ENCODE measurements at regions not wholly inside any gene's neighbourhood (a gene's known extent, or its start where the extent isn't known, plus 50 kb on each side); places are given as distances from the start of the nearest gene placed in this dataset.

GRCh38 chr11:129248618-129249017 is 56.5 kb upstream of the ARHGAP32 start:
- TF ChIP-seq, protein P1, sequence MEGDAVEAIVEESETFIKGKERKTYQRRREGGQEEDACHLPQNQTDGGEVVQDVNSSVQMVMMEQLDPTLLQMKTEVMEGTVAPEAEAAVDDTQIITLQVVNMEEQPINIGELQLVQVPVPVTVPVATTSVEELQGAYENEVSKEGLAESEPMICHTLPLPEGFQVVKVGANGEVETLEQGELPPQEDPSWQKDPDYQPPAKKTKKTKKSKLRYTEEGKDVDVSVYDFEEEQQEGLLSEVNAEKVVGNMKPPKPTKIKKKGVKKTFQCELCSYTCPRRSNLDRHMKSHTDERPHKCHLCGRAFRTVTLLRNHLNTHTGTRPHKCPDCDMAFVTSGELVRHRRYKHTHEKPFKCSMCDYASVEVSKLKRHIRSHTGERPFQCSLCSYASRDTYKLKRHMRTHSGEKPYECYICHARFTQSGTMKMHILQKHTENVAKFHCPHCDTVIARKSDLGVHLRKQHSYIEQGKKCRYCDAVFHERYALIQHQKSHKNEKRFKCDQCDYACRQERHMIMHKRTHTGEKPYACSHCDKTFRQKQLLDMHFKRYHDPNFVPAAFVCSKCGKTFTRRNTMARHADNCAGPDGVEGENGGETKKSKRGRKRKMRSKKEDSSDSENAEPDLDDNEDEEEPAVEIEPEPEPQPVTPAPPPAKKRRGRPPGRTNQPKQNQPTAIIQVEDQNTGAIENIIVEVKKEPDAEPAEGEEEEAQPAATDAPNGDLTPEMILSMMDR (IDR thresholded peaks at IDR 0.05), result no peak
- no peak for TF ChIP-seq POLR2A (IDR thresholded peaks at IDR 0.05)
- no peak for TF ChIP-seq EP300 (IDR thresholded peaks at IDR 0.05)
